NCI-H1105 (cell line): ENCODE measurements at regions not wholly inside any gene's neighbourhood (a gene's known extent, or its start where the extent isn't known, plus 50 kb on each side); places are given as distances from the start of the nearest gene placed in this dataset.
"Not testable (repeated sequence)": the region's sequence is repeated elsewhere in the genome, so short reads cannot be mapped to it uniquely, and the experiment has no call there.

Experiments used
- DNase-seq: peaks from one replicate; lab custom pipeline; 2025; lab: John Stamatoyannopoulos, UW

DNA sequence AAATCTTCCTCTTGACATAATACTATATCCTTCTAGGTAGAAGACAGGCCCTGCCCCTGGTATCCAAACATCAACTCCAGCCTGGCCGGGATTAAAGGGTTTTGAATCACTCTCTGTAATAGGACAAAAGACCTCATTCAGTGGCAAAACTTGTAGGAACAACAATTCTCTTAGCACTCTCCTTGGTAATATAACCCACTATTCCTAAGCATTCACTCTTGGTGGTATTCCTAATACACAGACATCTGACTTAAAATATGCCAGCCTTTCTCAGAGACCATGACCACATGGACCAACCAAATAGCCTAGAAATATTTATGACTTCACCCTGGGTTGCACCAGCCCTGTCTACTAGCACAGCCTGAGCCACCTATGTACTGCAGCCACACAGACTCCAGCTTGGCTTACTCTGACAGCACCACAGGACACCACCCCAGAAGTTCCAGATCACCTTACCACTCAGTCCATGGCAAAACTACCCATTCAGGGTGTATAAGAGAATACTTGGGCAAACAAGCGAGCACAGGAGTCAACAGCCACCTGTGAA is 244.9 kb upstream of the NEBL start:
- no peak for DNase-seq

DNA sequence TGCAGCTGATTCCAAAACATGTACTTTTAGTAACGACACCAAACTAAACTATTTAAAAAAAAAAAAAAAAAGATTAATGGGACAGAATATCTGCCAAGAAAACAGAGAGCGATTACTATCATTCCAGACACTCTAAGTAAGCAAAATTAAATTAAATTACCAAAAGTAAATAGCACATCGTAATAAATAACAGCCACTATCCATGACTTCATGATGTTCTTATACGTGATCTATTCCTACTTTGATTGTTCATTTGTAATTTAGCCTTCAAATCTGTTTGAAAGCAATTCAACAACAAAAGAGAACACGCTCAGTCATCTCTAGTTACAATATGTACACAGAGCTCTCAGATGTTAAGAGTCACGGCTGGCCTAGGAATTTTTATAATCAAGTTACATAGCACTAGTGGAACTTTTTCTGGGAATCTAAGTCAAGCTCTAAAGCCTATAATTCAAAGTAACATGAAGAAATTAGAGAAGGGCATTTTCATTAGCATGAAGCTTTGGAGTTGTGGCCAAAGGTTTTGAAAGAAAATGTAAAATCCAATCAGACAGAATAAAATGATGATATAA is 241.7 kb upstream of the NEBL start:
- DNase-seq: no peak

DNA sequence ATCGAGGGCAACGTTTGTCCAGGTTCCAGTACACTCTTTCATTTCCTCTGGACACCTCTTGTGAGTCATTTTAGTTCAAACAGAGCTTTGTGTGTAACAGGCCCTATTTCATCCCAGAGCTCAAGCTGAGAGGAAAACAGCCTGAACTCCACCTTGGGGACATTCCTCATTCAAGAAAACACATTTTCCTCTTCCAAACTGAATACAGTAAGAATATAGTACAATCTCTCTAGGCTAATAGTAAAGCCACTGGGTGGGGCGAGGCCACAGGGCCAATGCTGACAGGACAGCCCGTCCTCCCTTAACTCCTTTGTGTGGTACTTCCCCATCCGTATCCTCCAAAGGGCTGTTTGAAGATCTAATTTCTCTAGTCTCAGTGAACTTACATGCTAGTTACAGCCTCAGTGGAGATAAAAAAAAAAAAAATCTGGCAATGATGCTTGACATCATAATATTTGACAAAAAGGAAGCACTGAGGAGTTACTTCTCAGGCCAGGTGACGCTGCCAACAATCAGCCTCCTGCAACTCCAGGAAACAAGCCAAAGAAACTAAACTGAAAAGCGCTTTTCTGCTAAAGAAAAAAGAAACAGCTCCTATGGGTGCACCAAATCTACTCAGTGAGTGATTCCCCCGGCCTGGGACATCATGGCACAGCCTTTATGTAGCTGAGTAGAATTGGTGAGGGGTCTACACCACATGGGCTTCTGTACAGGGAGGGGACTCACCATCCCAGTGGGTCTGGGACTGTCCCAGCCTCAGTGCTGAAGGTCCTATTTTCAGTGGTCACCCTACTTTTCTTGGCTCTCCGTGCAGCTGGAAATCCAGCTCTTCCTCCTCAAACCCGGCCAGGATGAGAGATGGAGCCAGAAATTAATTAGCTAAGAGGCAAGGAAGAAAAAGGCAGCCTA is 238.2 kb upstream of the NEBL start:
- DNase-seq: no peak

DNA sequence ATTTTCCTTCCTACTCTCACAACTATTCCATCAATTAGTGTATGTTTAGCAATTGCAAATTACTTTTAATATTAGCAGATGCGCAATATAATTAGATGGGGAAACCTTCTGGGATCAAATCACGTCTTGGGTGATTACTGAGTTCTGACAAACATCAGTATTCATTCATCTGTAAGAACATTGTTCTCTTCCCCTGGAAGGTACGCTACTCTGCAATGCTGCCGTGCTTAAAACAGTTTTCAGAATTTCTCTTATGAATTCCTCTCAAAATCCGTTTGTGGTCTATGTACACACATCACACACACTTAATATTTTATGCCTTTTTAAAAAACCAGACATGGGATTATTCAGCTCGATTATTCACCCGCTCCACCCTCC is 237.5 kb upstream of the NEBL start:
- no peak for DNase-seq

DNA sequence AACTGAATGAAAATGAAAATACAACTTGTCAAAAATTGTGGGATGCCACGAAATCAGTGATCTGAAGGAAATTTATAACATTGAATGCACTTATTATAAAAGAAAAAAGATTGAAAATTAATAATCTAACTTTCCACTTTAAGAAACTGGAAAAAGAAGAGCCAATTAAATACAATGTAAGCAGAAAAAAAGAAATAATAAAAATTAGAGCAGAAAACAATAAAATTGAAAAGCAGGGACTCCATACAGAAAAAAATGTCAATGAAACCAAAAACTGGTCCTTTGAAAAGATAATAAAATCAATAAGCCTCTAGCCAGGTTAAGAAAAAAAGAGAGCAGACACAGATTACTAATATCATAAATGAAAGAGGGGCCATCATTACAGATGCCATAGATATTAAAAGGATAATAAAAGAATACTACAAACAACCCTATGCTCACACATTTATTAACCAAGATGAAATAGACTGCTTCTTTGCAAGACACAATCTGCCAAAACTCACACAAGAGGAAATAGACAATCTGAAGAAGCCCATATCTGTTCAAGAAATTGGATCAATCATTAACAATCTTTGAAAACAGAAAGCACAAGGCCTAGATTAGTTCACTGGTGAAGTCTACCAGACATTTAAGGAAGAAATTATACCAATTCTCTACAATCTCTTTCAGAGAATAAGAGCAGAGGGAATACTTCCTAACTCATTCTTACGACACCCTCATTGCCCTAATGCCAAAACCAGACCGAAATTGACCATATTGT is 233.8 kb upstream of the NEBL start:
- DNase-seq: no peak

DNA sequence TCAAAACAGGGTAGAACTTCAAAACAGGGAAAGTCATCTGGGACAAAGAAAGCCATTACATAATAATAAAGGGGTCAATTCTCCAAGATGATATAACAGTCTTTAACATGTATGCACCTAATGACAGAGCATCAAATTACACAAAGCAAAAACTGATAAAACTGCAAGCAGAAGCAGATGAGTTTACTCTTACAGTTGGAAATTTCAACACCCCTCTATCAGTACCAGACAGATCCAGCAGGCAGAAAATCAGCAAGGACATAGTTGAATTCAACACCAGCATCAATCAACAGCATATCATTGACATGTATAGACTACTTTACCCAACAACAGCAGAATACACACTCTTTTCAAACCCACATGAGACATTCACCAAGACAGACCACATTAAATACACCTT is 233.0 kb upstream of the NEBL start:
- DNase-seq: no peak

DNA sequence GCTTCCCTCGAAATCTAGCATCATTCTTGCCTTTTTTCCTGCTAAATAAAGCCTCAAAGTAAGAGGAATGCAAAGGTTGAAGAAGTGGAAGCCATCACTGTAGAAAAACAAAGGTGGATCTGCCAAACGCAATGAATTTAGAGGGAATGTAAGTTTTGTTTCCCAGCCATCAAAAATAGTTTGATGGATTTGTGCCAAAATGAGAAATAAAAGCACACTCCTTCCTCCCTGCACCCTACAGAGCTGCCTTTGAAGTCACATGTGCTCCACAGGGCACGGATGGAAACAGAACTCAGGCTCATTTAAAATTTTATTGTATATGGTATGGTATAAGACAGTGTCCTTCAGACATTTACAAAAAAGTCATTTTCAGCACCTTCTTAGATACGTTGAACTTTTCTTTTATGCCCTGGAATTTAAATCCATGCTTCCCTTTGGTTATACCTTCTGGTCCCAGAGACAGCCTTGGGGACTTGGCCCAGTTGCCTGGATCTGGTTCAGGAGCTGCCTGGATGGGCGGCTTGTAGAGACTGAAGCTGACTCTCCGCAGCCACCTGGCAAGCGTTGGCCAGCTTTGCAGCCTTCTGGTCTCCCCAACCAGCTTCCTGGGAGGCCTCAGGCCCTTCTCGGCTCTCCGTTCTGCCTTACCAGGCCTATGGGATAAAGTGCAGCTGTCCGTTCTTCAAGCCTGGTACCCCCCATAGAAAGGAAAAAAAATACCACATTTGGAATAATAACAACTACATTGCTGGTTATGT is 228.5 kb upstream of the NEBL start:
- no peak for DNase-seq

DNA sequence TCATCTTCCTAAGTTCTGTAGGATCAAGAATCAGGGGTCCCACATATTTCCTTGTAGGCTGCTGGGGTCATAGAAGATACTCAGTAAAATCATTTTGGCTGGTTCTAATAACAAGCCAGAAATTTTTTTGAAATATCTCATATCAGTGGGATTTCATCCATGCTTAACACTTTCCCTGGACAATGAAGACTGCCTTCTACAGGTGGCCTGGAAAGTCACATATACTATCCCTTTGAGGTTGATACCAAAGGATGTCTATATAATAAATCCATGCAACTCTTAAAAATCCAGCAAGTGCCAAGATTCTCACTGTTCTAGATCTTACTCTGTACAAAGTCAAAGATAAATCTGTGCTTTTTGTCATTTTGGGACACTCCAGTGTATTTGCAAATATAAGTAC is 225.8 kb upstream of the NEBL start:
- DNase-seq: no peak

DNA sequence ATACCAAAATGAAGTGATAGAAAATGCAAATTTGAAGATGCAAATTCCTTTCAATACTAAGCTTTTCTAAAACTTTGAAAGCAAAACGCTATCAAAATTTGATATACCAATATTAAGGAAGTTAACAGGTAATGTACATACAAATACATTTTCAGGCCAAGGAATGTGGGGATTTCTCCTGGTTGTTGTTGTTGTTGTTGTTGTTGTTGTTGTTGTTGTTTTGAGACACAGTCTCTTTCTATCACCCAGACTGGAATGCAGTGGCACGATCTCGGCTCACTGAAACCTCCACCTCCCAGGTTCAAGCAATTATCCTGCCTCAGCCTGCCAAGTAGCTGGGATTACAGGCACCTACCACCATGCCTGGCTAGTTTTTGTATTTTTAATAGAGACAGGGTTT is 224.7 kb upstream of the NEBL start:
- DNase-seq: not testable (repeated sequence)

DNA sequence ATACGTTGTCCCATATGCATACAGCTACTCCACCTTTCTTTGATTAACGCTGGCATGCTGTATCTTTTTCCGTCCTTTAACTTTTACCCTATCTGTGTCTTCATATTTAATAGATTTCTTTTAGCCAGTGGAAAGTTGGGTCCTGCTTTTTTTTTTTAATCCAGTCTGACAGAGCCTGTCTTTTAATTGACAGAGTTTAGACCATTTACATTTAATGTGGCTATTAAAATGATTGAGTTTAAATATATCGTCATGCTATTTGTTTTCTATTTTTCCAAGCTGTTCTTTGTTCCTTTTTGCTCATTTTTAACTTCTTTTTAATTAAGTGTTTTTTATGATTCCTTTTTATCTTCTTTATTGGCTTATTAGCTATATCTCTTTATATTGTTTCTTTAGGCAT is 217.6 kb upstream of the NEBL start:
- DNase-seq: no peak

DNA sequence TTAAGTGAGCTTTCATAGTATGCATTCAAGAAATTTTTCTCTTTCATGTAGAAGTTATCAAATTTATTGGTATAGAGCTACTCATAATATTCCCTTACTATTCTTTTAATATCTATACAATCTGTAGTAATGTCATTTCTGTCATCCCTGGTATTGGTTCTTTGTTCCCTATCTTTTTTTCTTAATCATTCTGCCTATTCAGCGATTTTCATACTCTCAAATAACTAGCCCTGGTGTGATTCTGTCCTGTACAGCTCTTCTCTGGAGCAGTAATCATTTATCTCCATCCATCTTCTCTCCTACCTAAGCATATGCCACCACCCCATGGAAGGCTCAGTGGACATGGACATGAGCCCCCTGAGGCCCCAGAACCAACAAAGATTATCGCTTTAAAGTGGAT is 213.2 kb upstream of the NEBL start:
- DNase-seq: no peak

DNA sequence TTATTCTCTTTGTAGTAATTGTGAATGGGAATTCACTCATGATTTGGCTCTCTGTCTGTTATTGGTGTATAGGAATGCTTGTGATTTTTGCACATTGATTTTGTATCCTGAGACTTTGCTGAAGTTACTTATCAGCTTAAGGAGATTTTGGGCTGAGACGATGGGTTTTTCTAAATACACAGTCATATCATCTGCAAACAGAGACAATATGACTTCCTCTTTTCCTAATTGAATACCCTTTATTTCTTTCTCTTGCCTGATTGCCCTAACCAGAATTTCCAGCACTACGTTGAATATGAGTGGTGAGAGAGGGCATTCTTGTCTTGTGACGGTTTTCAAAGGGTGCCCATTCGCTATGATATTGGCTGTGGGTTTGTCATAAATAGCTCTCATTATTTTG is 209.8 kb upstream of the NEBL start:
- not testable (repeated sequence) for DNase-seq

DNA sequence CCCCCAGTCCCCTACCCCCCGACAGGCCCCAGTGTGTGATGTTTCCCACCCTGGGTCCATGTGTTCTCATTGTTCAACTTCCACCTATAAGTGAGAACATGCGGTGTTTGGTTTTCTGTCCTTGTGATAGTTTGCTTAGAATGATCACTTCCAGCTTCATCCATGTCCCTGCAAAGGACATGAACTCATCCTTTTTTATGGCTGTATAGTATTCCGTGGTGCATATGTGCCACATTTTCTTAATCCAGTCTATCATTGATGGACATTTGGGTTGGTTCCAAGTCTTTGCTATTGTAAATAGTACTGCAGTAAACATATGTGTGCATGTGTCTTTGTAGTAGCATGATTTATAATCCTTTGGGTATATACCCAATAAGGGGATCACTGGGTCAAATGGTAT is 208.2 kb upstream of the NEBL start:
- DNase-seq: not testable (repeated sequence)

DNA sequence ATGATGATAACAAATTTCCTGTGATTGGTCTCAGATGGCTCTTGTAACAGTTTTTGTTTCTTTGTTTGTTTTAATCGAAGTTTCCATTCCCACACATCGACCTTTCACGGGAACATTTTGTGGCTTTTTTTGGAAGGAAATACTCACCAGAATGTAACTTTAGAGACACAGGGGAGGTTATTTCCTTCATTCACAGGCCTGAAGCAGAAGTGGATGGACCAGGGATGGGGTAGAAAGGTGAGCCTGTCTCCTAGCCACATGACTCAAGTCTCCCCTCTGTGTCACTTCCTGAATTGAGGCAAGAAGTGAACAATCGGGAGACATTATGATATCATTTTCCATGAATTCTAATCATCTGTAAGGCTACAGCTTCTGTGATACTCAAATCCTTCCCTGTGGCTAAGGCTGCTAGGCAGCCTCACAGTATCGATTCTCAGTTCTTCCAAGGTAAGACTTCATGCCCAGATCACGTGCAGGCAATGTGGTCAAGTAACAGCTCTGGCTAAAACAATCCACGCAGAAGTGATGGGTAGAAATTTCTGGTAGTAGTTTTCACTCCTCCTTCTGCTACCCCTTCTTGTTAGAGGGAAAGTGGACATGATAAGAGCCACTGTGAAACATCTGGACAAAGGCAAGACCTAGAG is 203.9 kb upstream of the NEBL start:
- DNase-seq: no peak

DNA sequence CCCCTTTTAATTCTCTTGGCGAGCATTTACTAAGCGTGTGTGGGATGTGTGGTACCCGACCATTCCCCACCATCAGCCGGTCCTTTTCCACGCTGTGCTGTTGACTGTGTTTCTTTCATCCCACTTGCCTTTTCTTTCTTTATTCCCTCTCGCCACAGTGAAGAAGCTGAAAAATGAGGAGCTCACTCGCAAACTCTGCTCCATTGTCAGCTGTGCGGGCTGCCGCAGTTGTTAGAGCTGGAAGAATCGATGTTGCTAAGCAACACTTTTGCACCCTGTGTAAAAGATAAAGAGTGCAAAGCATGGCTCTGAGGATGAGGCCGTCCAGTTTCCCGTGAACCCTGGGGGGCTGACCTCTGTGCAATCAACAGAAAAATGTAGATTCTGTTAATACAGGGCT is 203.1 kb upstream of the NEBL start:
- DNase-seq: no peak

DNA sequence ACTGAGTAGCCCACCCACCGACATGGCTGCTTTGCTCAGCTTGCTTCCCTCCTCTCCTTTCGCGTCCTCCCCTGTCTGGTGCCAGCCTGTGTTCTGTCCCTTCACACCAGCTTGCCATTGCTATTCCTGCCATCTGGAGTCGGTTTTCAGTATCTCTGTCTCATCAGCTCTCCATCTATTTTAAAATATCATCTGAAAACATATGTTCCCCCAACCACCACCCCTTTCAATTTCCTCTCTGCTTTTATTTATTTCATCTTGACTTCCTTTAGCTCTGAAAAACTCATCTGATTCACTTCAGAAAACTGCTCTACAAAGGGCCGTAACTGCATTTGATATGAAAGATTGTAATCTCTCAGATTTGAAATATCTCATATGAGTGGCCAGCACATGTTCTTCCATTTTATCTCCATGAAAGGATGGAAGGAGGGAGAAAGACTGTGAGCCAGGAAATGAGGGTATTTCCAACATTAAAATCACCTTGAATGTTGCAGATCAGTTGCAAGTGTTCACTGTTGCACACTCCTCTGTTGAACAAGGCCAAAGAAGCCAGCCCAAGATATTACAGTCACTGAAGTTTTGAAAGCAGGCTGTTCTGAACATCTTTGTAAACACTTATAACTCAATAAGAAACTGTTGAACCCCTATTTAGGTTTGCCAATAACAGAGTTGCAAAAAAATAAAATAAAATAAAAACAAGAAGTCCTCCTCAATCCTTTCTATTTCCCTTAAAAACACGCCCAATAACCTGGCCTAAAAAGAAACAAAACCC is 202.4 kb upstream of the NEBL start:
- DNase-seq: no peak

DNA sequence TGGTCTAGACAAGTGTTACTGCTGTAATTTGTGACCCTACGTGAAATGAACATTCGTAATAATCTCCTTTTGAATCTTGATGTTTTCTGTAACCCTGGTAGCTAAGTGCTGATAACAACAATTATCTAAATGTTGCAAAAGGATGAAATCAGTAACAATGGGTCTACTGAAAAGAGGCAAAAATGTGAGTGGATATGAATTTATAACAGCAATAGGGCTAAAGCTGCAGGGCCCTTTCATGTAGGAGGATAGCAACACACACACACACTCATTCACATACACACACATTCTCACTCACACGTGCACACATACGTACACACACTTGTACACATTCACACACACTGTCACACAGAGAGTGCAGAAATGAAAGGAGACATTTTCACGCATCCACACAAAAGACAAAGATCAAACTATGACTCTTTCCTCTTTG is 200.8 kb upstream of the NEBL start:
- DNase-seq: no peak

DNA sequence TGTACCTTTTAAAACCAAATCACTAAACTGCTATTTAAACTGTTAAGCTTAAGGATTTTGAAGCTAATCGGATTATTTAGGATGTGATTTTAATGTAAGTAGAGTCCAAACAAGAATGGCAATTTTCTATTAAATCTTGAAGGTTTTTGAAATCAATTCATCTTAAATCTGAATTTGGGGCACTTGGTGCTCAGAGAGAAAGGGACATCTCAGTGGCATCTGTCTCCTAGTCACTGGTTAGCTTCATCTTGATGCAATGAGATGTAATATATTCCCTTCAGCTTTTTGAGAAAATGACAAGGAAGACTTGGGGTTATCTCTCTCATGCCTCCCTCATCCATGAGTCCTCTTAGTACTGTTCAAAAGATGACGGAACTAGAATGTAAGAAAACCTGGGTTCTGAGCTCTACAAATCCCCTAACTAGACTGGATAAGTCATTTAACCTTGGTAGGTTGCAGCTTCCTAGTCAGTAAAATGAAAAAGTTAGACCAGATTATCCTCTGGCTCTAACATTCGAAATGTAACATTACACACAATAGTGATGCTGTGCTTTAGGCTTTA is 198.5 kb upstream of the NEBL start:
- DNase-seq: no peak

DNA sequence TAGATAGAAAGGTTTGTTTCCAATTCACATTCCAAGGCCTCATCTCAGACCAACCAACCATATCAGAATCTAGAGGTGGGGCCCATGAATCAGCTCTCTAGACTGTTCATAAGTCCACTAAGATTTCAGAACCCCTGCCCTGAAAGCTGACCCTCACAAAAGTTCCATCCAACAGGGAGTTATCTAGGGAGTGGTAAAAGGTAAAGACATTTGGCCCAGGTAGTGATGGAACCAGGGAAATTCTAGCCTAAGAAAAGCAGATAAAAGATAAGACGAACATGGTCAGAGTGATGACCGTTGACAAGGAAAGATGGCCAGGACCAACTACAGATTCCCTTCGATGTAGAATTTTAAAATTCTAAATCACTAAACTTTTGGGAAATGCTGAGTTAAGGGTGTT is 198.0 kb upstream of the NEBL start:
- DNase-seq: no peak
